Endometrial microvascular endothelial cells (primary cell): ENCODE measurements at regions not wholly inside any gene's neighbourhood (a gene's known extent, or its start where the extent isn't known, plus 50 kb on each side); places are given as distances from the start of the nearest gene placed in this dataset.
"Not testable (repeated sequence)": the region's sequence is repeated elsewhere in the genome, so short reads cannot be mapped to it uniquely, and the experiment has no call there.

Experiments used
- in situ Hi-C: cut with HindIII; loops from 2 replicates; pipeline ENCODE4 v1.10.0; 2017; ENCODE audit warnings: low sequenced_read_pairs, low pct_unique_long_range_greater_than_20kb; ENCODE audit errors: inconsistent ontology term

DNA sequence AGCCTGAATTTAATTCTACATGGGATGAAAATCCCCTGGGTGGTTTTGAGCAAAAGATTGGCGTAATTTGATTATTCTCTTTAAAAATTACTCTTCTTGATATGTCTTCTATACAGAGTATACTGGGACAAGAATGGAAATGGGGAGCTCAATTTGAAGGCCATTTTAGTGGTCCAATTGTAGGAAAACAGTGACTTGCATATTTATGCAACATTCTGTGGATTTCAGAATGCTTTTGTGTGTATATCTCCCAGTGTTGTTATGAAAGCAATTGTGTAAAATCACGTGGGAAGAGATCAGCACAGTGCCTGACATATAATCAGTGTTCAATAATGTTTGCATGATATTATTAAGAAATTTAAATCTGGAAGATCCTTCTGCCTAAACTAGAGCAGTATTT is 575.9 kb upstream of the PBX1 start:
- in situ Hi-C loops = no loop called here

DNA sequence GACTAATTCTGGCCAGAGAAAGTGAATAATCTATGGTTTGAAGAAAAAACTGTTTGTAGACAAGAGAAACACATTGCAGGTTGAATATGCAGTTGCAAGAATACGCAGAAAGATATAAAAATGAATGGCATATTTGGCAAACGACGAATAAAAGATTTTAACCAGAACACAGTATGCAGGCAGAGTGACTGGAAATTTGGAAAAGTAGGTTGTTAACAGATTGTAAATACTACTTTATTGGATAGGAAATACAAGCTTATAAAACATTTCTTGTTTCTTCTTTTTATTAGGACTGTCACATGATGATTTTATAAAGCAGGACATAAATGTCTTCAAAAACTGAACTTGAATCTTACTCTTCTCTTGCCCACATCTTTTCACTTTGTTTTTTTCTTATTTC is 573.3 kb upstream of the PBX1 start:
- in situ Hi-C loops = no loop called here

GRCh38 chr1:163999131-163999530 is 559.9 kb upstream of the PBX1 start:
- in situ Hi-C loops = no loop called here

GRCh38 chr1:164006186-164006585 is 552.8 kb upstream of the PBX1 start:
- in situ Hi-C loops = not testable (repeated sequence)

DNA sequence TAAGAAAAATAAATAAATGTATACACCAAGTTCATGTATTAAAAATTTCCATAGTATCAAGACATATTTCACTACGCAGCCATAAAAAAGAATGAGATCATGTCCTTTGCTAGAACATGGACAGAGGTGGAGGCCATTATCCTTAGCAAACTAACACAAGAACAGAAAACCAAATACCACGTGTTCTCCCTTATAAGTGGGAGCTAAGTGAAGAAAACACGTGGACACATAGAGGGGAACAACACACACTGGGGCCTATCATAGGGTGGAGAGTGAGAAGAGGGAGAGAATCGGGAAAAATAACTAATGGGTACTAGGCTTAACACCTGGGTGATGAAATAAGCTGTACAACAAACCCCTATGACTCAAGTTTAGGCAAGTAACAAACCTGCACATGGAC is 552.4 kb upstream of the PBX1 start:
- in situ Hi-C loops = no loop called here

DNA sequence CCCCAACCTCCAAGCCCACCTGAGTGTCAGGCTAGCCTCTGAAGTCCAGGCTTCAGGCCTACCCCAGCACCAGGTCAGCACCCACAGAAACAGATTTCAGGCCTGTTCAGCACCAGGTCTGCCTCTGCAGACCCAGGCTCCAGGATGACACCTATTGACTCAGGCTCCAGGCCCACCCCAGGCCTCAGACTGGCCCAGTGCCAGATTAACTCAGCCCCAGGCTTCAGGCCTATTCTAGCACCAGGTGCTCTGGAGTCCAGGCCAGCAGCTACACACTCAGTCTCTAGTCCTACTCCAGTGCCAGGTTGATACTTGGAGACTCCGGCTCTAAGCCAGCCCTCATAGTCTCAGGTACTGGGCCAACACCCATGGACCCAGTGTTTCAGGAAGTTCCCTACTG is 541.7 kb upstream of the PBX1 start:
- in situ Hi-C loops = no loop called here

DNA sequence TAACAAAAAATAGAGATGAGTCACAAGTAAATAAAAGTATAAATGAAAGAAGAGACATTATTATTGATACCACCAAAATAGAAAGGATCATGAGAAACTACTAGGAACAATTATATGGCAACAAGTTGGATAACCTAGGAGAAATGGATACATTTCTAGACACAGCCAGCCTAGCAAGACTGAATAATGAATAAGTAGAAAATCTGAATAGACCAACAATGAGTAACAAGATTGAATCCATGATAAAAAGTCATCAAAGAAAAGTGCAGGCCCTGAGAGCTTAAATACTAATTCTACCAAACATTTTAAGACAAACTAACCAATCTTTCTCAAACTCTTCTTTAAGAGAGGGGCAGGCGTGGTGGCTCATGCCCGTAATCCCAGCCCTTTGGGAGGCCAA is 538.6 kb upstream of the PBX1 start:
- in situ Hi-C loops = no loop called here

DNA sequence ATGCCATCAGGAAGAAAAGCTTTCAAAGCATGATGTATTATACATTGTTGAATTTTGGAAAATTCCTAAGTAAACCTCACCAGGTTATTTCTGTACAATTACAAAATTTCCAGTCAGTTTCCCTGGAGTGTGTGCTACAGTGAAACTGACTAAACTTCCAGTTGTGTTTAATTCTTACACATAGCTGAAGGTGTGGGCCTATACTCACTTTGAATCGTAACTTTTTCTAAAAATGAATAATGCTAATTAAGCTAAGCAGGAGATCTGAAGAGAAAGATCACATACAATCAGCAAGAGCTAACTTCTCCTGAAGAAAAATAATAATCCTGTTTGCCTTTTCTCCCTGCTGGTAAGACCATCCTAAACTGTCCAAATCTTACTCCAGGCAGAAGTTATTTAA is 537.2 kb upstream of the PBX1 start:
- in situ Hi-C loops = no loop called here

- in situ Hi-C loops = no loop called here
Observed at GRCh38 chr1:164033782-164034181, 525.2 kb upstream of the PBX1 start.

DNA sequence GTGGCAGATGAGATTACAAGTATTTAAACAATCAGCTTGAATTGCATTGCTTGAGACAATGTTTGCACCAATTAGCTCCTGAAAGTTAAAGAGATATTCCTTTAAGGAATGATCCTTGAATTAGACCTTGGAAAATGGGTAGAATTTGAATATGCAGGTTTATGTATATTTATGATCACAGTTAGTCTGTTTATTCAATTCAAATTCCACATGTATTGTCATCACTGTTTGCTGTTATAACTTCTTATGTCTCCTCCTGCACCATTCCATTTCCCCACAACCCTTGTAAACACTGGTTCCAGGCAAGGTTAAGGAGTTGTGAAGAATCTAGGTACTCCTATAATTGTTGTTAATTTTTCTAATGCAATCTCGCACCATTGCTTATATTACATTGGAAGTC is 518.2 kb upstream of the PBX1 start:
- in situ Hi-C loops = no loop called here

DNA sequence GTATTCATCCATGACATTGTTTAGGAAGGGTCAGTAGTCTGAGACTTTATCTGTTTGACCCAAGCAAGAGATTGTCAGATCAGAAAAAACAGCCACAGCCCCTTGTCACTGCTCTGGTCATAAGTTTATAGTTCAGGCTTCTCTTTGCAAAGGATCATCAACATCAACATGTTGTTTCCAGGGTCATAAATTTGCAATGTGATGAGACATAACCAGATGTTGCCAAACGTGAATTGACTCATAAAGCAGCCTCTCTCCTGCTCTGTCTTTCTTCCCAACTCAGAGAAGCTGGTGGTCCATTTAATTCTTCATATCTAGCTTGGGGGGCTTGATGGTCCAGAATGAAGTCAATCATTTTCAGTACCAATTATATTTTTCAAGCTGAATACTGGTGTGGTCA is 507.2 kb upstream of the PBX1 start:
- in situ Hi-C loops = no loop called here

- in situ Hi-C loops = no loop called here
Observed at GRCh38 chr1:164054331-164054730, 504.7 kb upstream of the PBX1 start.

- in situ Hi-C loops = no loop called here
Observed at GRCh38 chr1:164058198-164058597, 500.8 kb upstream of the PBX1 start.

- in situ Hi-C loops = no loop called here
Observed at GRCh38 chr1:164061528-164061927, 497.5 kb upstream of the PBX1 start.

DNA sequence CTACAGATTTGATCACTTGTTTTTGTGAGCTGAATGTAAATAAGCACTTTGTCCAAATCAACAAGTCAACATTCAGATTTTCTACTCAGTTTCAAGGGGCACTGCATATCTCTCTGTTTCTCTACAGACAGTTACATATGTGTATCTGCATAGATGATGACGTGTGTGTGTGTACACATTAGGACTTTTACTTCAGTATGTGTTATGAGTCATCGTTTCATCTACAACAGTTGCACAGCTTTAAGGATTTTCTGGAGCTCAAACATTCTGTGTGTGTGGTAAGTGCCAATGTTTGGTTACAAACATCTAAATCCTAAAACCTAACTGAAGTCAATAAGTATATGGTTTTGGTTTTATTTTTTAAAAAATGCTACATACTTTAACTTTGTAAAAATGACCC is 494.5 kb upstream of the PBX1 start:
- in situ Hi-C loops = no loop called here

- in situ Hi-C loops = no loop called here
Observed at GRCh38 chr1:164071288-164071687, 487.7 kb upstream of the PBX1 start.

- in situ Hi-C loops = no loop called here
Observed at GRCh38 chr1:164086832-164087231, 472.2 kb upstream of the PBX1 start.

DNA sequence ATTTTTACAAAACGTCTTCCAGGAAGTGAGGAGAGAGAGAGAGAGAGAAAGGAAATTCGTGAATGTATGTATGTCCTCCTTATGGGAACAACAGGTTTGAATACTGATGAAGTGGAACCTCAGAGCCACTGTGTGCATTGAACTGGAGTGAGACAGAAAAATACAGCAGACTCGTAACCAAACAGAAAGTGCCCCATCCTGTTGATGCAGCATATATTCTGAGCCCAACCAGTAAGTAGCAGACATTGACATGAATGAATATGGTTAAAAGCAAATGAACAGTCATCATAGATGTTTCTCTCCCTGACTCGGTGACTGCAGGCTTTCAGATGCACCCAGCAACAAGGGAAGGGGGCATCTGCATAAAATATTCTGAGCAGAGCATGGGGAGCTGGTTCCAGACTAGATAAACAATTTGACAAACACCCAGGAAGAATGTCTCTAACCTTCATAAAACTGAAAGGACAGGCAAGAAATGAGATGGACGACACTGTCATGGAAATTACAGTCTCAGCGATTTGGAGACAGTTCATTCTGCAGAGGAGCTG is 471.0 kb upstream of the PBX1 start:
- in situ Hi-C loops = no loop called here

GRCh38 chr1:164092603-164093353 is 466.2 kb upstream of the PBX1 start:
- in situ Hi-C loops = no loop called here

DNA sequence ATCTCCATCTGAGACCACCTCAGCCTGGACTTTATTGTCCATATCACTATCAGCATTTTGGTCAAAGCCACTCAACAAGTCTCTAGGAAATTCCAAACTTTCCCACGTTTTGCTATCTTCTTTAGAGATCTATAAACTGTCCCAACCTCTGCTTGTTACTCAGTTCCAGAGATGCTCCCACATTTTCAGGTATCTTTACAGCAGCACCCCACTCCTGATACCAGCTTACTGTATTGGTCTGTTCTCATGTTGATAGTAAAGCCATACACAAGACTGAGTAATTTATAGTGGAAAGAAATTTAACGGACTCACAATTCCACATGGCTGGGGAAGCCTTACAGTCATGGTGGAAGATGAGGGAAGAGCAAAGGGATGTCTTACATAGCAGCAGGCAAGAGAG is 465.4 kb upstream of the PBX1 start:
- in situ Hi-C loops = no loop called here

GRCh38 chr1:164101802-164102201 is 457.2 kb upstream of the PBX1 start:
- in situ Hi-C loops = no loop called here
